Fibroblast of mammary gland (primary cell): ENCODE measurements at regions not wholly inside any gene's neighbourhood (a gene's known extent, or its start where the extent isn't known, plus 50 kb on each side); places are given as distances from the start of the nearest gene placed in this dataset.

Experiments
- DNase-seq: peaks from one replicate; pipeline ENCODE4 v3.0.0-alpha.2; 2010; ENCODE audit warnings: low read depth
- H3K4me3 ChIP-seq: 2 replicates; pipeline ENCODE4 v1.5.1; 2011; ENCODE audit warnings: low read depth, mild to moderate bottlenecking, low read length, moderate library complexity; ENCODE audit not compliant: control insufficient read depth
- TF ChIP-seq, protein P1 (sequence below): conservative IDR thresholded peaks from 2 replicates; pipeline ENCODE4 v1.5.1; 2011; ENCODE audit warnings: low read depth, low read length, inconsistent platforms; ENCODE audit not compliant: control insufficient read depth, insufficient read depth

DNA sequence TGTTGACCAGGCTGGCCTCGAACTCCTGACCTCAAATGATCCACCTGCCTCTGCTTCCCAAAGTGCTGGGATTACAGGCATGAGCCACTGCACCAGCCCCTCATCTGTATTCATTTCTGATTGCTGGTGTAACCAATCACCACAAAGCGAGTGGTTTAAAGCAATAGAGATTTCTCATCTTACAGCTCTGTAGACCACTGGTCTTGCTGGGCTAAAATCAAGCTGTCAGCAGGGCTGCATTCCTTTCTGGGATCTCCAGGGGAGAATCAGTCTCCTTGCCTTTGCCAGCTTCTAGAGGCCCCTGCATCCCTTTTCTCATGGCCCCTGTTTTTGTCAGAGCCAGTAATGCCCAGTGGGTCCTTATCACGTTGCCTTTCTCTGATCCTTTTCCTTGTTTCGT is 49.9 kb upstream of the PMEPA1 start:
- DNase-seq, result no peak
- H3K4me3 ChIP-seq, result no peak overlapping the region
- TF ChIP-seq, protein P1, sequence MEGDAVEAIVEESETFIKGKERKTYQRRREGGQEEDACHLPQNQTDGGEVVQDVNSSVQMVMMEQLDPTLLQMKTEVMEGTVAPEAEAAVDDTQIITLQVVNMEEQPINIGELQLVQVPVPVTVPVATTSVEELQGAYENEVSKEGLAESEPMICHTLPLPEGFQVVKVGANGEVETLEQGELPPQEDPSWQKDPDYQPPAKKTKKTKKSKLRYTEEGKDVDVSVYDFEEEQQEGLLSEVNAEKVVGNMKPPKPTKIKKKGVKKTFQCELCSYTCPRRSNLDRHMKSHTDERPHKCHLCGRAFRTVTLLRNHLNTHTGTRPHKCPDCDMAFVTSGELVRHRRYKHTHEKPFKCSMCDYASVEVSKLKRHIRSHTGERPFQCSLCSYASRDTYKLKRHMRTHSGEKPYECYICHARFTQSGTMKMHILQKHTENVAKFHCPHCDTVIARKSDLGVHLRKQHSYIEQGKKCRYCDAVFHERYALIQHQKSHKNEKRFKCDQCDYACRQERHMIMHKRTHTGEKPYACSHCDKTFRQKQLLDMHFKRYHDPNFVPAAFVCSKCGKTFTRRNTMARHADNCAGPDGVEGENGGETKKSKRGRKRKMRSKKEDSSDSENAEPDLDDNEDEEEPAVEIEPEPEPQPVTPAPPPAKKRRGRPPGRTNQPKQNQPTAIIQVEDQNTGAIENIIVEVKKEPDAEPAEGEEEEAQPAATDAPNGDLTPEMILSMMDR, result no peak
